Liver (tissue), 2 donors: ENCODE measurements at regions not wholly inside any gene's neighbourhood (a gene's known extent, or its start where the extent isn't known, plus 50 kb on each side); places are given as distances from the start of the nearest gene placed in this dataset.

Experiments used
- TF ChIP-seq, protein P1 (sequence below): fragments of 150-350 bp; IDR thresholded peaks from 2 replicates; pipeline ENCODE4 v1.5.1; 2017; ENCODE audit warnings: improper control_type of control experiment, low read depth, low read length; ENCODE audit not compliant: missing input control
- TF ChIP-seq, protein P2 (sequence below): IDR thresholded peaks from 2 replicates; pipeline ENCODE4 v1.6.1; 2016; ENCODE audit warnings: antibody characterized with exemption
- donor health status: healthy.

GRCh38 chr5:93019896-93020295 lies 561.1 kb downstream of the NR2F1-AS1 start:
- TF ChIP-seq, protein P1, sequence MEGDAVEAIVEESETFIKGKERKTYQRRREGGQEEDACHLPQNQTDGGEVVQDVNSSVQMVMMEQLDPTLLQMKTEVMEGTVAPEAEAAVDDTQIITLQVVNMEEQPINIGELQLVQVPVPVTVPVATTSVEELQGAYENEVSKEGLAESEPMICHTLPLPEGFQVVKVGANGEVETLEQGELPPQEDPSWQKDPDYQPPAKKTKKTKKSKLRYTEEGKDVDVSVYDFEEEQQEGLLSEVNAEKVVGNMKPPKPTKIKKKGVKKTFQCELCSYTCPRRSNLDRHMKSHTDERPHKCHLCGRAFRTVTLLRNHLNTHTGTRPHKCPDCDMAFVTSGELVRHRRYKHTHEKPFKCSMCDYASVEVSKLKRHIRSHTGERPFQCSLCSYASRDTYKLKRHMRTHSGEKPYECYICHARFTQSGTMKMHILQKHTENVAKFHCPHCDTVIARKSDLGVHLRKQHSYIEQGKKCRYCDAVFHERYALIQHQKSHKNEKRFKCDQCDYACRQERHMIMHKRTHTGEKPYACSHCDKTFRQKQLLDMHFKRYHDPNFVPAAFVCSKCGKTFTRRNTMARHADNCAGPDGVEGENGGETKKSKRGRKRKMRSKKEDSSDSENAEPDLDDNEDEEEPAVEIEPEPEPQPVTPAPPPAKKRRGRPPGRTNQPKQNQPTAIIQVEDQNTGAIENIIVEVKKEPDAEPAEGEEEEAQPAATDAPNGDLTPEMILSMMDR, result no peak
- TF ChIP-seq, protein P2, sequence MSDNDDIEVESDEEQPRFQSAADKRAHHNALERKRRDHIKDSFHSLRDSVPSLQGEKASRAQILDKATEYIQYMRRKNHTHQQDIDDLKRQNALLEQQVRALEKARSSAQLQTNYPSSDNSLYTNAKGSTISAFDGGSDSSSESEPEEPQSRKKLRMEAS, result no peak
